ENCODE measurements at regions not wholly inside any gene's neighbourhood (a gene's known extent, or its start where the extent isn't known, plus 50 kb on each side); places are given as distances from the start of the nearest gene placed in this dataset.

GRCh38 chr4:154982187-154983047 lies 201.3 kb downstream of the RBM46 start:
- TF ChIP-seq CTCF (conservative IDR thresholded peaks at IDR 0.05 in 1 of 2, IDR thresholded peaks at IDR 0.05 in 1 of 2; ENCODE audit: extremely low read depth in 1 of 2, insufficient read depth in 1 of 2, low read depth in 1 of 2, low read length in 2 of 2) (peak; percentile 77 to 84), EZH2 (IDR thresholded peaks at IDR 0.05; ENCODE audit: borderline replicate concordance, low read length) (no peak)
